Retinal pigment epithelial cell (primary cell): ENCODE measurements at regions not wholly inside any gene's neighbourhood (a gene's known extent, or its start where the extent isn't known, plus 50 kb on each side); places are given as distances from the start of the nearest gene placed in this dataset.

Experiments
- DNase-seq: peaks from one replicate; pipeline ENCODE4 v3.0.0-alpha.2; 2010; ENCODE audit warnings: low read depth
- H3K4me3 ChIP-seq: 2 replicates; pipeline ENCODE4 v1.5.1; 2011; ENCODE audit warnings: mild to moderate bottlenecking, low read length, control low read depth, moderate library complexity
- TF ChIP-seq, protein P1 (sequence below): conservative IDR thresholded peaks from 2 replicates; pipeline ENCODE4 v1.5.1; 2011; ENCODE audit warnings: low read depth, low read length, control low read depth, inconsistent platforms

DNA sequence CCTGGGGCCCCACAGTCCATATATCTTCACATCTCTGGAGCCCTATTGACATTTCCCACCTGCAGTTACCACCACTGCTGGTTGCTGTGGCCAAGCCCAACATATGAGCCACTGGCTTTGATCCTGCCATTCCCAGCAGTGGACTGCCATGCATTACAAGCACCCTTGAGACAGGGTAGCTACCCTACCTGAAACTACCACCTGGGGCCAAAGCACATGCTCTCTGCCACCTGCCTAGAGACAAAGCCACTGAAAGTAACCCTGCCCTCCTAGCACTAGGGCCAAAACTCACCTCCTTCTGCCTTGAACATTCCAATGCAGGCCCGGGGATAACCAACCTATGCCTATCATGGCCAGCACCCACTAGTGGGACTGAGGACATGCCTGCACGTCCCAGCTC, 255.5 kb upstream of the KHDRBS2 start:
- no peak for DNase-seq
- no peak overlapping the region for H3K4me3 ChIP-seq
- TF ChIP-seq, protein P1, sequence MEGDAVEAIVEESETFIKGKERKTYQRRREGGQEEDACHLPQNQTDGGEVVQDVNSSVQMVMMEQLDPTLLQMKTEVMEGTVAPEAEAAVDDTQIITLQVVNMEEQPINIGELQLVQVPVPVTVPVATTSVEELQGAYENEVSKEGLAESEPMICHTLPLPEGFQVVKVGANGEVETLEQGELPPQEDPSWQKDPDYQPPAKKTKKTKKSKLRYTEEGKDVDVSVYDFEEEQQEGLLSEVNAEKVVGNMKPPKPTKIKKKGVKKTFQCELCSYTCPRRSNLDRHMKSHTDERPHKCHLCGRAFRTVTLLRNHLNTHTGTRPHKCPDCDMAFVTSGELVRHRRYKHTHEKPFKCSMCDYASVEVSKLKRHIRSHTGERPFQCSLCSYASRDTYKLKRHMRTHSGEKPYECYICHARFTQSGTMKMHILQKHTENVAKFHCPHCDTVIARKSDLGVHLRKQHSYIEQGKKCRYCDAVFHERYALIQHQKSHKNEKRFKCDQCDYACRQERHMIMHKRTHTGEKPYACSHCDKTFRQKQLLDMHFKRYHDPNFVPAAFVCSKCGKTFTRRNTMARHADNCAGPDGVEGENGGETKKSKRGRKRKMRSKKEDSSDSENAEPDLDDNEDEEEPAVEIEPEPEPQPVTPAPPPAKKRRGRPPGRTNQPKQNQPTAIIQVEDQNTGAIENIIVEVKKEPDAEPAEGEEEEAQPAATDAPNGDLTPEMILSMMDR: no peak

DNA sequence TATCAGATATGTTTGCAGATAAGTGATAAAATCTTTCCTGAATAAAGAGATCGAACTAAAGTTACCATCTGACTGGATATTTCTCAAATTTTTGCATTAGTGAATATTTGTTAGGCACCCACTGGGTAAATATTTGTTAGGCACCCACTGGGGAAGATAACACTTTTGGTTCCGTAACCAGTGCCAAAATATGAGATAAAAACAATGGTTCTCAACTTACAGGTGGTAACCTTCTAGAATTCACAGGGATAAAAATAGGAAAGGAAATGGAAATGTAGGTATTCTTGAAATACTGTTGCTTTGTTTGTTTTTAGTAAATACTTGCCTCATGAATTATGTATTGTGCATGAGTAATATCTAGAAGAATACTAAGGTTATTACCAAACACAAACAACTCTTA, 245.0 kb upstream of the KHDRBS2 start:
- no peak overlapping the region for H3K4me3 ChIP-seq
- DNase-seq: no peak
- TF ChIP-seq, protein P1: no peak

- H3K4me3 ChIP-seq: no peak overlapping the region
- TF ChIP-seq, protein P1: no peak
- DNase-seq: no peak
Measured at GRCh38 chr6:62528894-62529526, 243.0 kb upstream of the KHDRBS2 start.

- H3K4me3 ChIP-seq: no peak overlapping the region
- TF ChIP-seq, protein P1: no peak
- DNase-seq: no peak
Measured at GRCh38 chr6:62523630-62524029, 237.6 kb upstream of the KHDRBS2 start.

DNA sequence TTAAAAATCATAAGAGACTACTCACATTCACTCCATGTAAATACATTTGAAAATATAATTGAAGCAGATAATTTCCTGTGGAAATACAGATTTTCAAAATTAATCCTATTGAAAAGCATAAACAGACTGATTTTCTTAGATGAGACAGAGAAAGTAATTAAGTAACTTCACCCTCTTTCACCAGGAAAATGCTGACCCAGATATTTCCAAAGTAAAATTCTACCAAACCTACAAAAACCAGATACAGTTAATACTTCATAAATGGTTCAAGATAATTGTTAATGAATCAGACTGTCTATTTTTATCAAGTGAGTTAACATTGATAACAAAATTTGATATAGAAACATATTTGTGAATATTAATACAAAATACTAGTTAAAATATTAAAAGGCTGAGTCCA, 233.5 kb upstream of the KHDRBS2 start:
- H3K4me3 ChIP-seq: no peak overlapping the region
- DNase-seq: no peak
- TF ChIP-seq, protein P1: no peak

DNA sequence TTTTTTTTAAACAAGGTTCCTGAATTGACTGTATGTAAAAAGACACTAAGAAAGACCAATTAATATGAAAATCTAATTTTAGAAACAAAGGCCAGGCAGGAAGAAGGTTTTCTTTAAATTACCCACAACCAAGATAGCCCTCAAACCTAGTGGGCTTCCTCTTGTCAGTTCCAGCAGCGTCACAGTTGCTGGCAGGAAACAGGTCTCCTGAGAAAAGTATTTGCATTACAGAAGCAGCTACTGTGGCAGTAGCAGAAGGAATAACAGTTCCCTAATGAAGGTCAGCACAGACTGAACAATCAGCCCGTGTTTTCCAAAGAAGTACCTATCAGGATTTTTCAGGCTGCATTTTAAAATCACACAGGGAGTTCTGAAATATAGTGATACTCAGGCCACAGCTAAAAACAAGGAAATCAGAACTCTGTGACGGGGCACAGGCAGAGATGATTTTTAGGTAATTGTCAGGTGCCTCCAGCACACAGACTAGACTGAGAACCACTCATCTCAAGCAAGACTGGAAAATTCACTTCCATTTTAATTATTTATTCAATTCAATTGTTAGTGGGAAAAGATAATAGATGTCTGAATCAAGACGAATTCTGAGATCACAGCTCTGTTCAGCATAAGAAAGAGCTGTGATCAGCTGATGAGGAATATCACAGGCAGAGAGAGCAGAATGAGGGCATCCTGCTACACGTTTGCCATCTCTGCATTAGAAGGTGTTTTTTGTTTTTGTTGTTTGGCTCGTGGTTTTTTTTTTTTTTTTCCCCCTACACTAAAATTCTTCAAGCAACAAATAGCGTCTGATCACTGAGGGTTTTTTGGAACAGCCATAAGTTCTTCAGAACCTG, 230.5 kb upstream of the KHDRBS2 start:
- DNase-seq: no peak
- TF ChIP-seq, protein P1: no peak
- H3K4me3 ChIP-seq: no peak overlapping the region

DNA sequence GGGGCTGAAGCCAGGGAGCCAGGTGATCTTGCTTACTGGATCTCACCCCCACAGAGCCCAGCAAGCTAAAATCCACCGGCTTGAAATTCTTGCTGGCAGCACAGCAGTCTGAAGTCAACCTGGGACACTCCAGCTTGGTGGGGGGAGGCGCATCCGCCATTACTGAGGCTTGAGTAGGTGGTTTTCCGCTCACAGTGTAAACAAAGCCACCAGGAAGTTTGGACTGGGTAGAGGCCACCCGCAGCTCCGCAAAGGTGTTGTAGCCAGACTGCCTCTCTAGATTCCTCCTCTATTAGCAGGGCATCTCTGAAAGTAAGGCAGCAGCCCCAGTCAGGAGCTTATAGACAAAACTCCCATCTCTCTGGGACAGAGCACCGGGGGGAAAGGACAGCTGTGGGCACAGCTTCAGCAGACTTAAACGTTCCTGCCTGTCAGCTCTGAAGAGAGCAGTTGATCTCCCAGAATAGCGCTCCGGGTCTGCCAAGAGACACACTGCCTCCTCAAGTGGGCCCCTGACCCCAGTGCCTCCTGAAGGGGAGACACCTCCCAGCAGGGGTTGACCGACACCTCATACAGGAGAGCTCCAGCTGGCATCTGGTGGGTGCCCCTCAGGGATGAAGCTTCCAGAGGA, 206.3 kb upstream of the KHDRBS2 start:
- TF ChIP-seq, protein P1: no peak
- H3K4me3 ChIP-seq: no peak overlapping the region
- no peak for DNase-seq
